SK-N-SH (cell line): ENCODE measurements at regions not wholly inside any gene's neighbourhood (a gene's known extent, or its start where the extent isn't known, plus 50 kb on each side); places are given as distances from the start of the nearest gene placed in this dataset.

ENCODE experiments used
- CTCF ChIA-PET: fragments of 300-600, 350-600 bp; formaldehyde crosslinking; extraction: SDS; loops from one replicate; lab custom pipeline; 2021; lab: Yijun Ruan, JAX
- POLR2A ChIA-PET: fragments of 350-600 bp; sonication (Branson Sonifier 250); formaldehyde crosslinking; extraction: SDS; loops from one replicate; lab custom pipeline; 2020; ENCODE audit warnings: antibody characterized with exemption, inconsistent platforms; lab: Yijun Ruan, JAX
- DNase-seq: peaks from one replicate; pipeline ENCODE4 v3.0.0; 2012
- H2AFZ ChIP-seq: fragments of 200-600 bp; sonication (generic); 2 replicates; pipeline ENCODE4 v1.8.1; 2016; ENCODE audit warnings: antibody characterized with exemption, mild to moderate bottlenecking, low read depth
- H3F3A ChIP-seq: fragments of 200-600 bp; sonication (generic); replicated peaks from 2 replicates; pipeline ENCODE3; 2016; ENCODE audit warnings: antibody characterized with exemption, mild to moderate bottlenecking; ENCODE audit not compliant: insufficient read depth
- H3K27ac ChIP-seq, 2 experiments: fragments of 200-500 bp in 1 of 2; fragments of 200-600 bp in 1 of 2; sonication (Bioruptor generic) in 1 of 2; sonication (generic), shearing (Covaris generic) in 1 of 2; 2 replicates each; pipeline versions ENCODE4 v1.5.1 to v1.6.1; 2014 to 2016; ENCODE audit warnings: low read depth in 2 of 2, inconsistent platforms in 1 of 2, low read length in 1 of 2, mild to moderate bottlenecking in 1 of 2, mixed read lengths in 1 of 2
- H3K27me3 ChIP-seq: fragments of 200-600 bp; sonication (generic), shearing (Covaris generic); 2 replicates; pipeline ENCODE4 v1.6.1; 2016; ENCODE audit warnings: mixed run types; ENCODE audit not compliant: insufficient read depth
- H3K36me3 ChIP-seq, 2 experiments: fragments of 200-500 bp in 1 of 2; fragments of 200-600 bp in 1 of 2; sonication (Bioruptor generic) in 1 of 2; sonication (generic) in 1 of 2; replicated peaks in 1 of 2; 2 replicates each; pipeline versions ENCODE3 to v1.5.1; 2014 to 2016; ENCODE audit warnings: low read length in 1 of 2, mild to moderate bottlenecking in 1 of 2; ENCODE audit not compliant: insufficient read depth in 2 of 2, control insufficient read depth in 1 of 2
- H3K4me1 ChIP-seq, 2 experiments: fragments of 200-500 bp in 1 of 2; fragments of 200-600 bp in 1 of 2; sonication (Bioruptor generic) in 1 of 2; sonication (generic), shearing (Covaris generic) in 1 of 2; 2 replicates each; pipeline versions ENCODE4 v1.5.1 to v1.6.1; 2014 to 2016; ENCODE audit warnings: low read depth in 1 of 2, low read length in 1 of 2, mixed run types in 1 of 2; ENCODE audit not compliant: insufficient read depth in 2 of 2, control insufficient read depth in 1 of 2
- H3K4me2 ChIP-seq: fragments of 200-600 bp; sonication (generic), shearing (Covaris generic); 2 replicates; pipeline ENCODE4 v1.6.1; 2017; ENCODE audit warnings: mixed run types
- H3K4me3 ChIP-seq, 2 experiments: fragments of 200-500 bp in 1 of 2; fragments of 200-600 bp in 1 of 2; sonication (Bioruptor generic) in 1 of 2; sonication (generic), shearing (Covaris generic) in 1 of 2; 2 replicates each; pipeline versions ENCODE4 v1.5.1 to v1.8.1; 2014 to 2016; ENCODE audit warnings: low read depth in 2 of 2, inconsistent platforms in 1 of 2, low read length in 1 of 2, mild to moderate bottlenecking in 1 of 2, mixed read lengths in 1 of 2, moderate library complexity in 1 of 2
- H3K79me2 ChIP-seq: fragments of 200-600 bp; sonication (generic); 2 replicates; pipeline ENCODE4 v1.8.1; 2017; ENCODE audit warnings: mild to moderate bottlenecking; ENCODE audit not compliant: insufficient read depth
- H3K9ac ChIP-seq: fragments of 200-600 bp; sonication (generic); 2 replicates; pipeline ENCODE4 v1.6.1; 2017; ENCODE audit warnings: mixed run types
- H3K9me2 ChIP-seq: fragments of 200-600 bp; sonication (generic); 2 replicates; pipeline ENCODE4 v1.6.1; 2017; ENCODE audit warnings: mixed run types
- H3K9me3 ChIP-seq: fragments of 200-600 bp; sonication (generic); 2 replicates; pipeline ENCODE4 v1.6.1; 2017; ENCODE audit warnings: mixed run types, mild to moderate bottlenecking, moderate library complexity
- H4K20me1 ChIP-seq: fragments of 200-600 bp; sonication (generic); 2 replicates; pipeline ENCODE4 v1.6.1; 2017; ENCODE audit warnings: mild to moderate bottlenecking, mixed run types; ENCODE audit not compliant: insufficient read depth
- CHD2 ChIP-seq: fragments of 150-350 bp; IDR thresholded peaks from 2 replicates; pipeline ENCODE4 v1.6.1; 2018; ENCODE audit warnings: low read length; ENCODE audit not compliant: partially characterized antibody
- CTCF ChIP-seq: fragments of 200-600 bp; sonication (generic); IDR thresholded peaks from 2 replicates; pipeline ENCODE4 v1.6.1; 2017; ENCODE audit warnings: antibody characterized with exemption, mild to moderate bottlenecking, moderate library complexity
- ELF1 ChIP-seq: IDR thresholded peaks from 2 replicates; pipeline ENCODE4 v1.4.0; 2012
- EP300 ChIP-seq, 2 experiments: IDR thresholded peaks; 2 replicates each; pipeline versions ENCODE4 v1.4.0 to v1.6.1; 2012; ENCODE audit warnings: borderline replicate concordance in 1 of 2, low read depth in 1 of 2, low read length in 1 of 2
- EZH2phosphoT487 ChIP-seq: fragments of 200-600 bp; sonication (generic); IDR thresholded peaks from 2 replicates; pipeline ENCODE4 v1.6.1; 2017; ENCODE audit warnings: low read depth, mixed run types, mild to moderate bottlenecking, antibody characterized with exemption, moderate library complexity, borderline replicate concordance
- FOXM1 ChIP-seq: IDR thresholded peaks from 2 replicates; pipeline ENCODE4 v1.4.0; 2012; ENCODE audit warnings: low read depth, mild to moderate bottlenecking
- GABPA ChIP-seq: IDR thresholded peaks from 2 replicates; pipeline ENCODE4 v1.4.0; 2012; ENCODE audit warnings: low read depth, mild to moderate bottlenecking
- IRF3 ChIP-seq: fragments of 150-350 bp; IDR thresholded peaks from 2 replicates; pipeline ENCODE4 v1.6.1; 2016; ENCODE audit warnings: mild to moderate bottlenecking, low read depth, low read length
- POLR2AphosphoS5 ChIP-seq: IDR thresholded peaks from 2 replicates; pipeline ENCODE4 v1.6.1; 2012; ENCODE audit warnings: low read depth, low read length
- RAD21 ChIP-seq: IDR thresholded peaks from 2 replicates; pipeline ENCODE4 v1.6.1; 2012; ENCODE audit warnings: mild to moderate bottlenecking, low read length
- RFX5 ChIP-seq: IDR thresholded peaks from 2 replicates; pipeline ENCODE4 v1.6.1; 2012; ENCODE audit warnings: mild to moderate bottlenecking, improper control_type of control experiment, low read length
- RXRA ChIP-seq: IDR thresholded peaks from 2 replicates; pipeline ENCODE4 v1.4.0; 2012; ENCODE audit warnings: low read depth, mild to moderate bottlenecking, borderline replicate concordance
- SMC3 ChIP-seq: IDR thresholded peaks from 2 replicates; pipeline ENCODE4 v1.6.1; 2012; ENCODE audit warnings: low read depth, low read length, improper control_type of control experiment
- TAF1 ChIP-seq: IDR thresholded peaks from 2 replicates; pipeline ENCODE4 v1.6.1; 2012; ENCODE audit warnings: low read depth, mild to moderate bottlenecking, low read length, moderate library complexity, borderline replicate concordance
- TCF12 ChIP-seq: IDR thresholded peaks from 2 replicates; pipeline ENCODE4 v1.4.0; 2012
- TEAD4 ChIP-seq: IDR thresholded peaks from 2 replicates; pipeline ENCODE4 v1.4.0; 2012; ENCODE audit warnings: mild to moderate bottlenecking, borderline replicate concordance; ENCODE audit not compliant: insufficient read depth
- YY1 ChIP-seq: IDR thresholded peaks from 2 replicates; pipeline ENCODE4 v1.4.0; 2012; ENCODE audit warnings: low read depth, mild to moderate bottlenecking
- ZBTB33 ChIP-seq: IDR thresholded peaks from 2 replicates; pipeline ENCODE4 v1.4.0; 2012; ENCODE audit warnings: low read depth, borderline replicate concordance
- WGBS: methylation state at CpG from one replicate; pipeline ENCODE4 v1.1.6; 2017; ENCODE audit warnings: low lambda C conversion rate; 5-methylcytosine and 5-hydroxymethylcytosine counted together
- TF ChIP-seq, protein P1 (sequence below): fragments of 150-350 bp; IDR thresholded peaks from 2 replicates; pipeline ENCODE4 v1.6.1; 2017; ENCODE audit warnings: antibody characterized with exemption, low read length, low read depth, borderline replicate concordance

- Histone ChIP-seq H3K4me3 (no peak overlapping the region), H3K4me1 (no peaks in the 10 kb centered on the region; a peak in 1 of 4 replicates), H3F3A (no peaks in the 10 kb centered on the region), H3K9me2 (no peaks in the 10 kb centered on the region), H3K27me3 (no peaks in the 10 kb centered on the region), H3K36me3 (no peaks in the 10 kb centered on the region), H3K27ac (no peak overlapping the region), H4K20me1 (no peaks in the 10 kb centered on the region), H3K4me2 (no peak overlapping the region), H3K9me3 (no peaks in the 10 kb centered on the region), H2AFZ (no peak overlapping the region), H3K9ac (no peak overlapping the region), H3K79me2 (no peaks in the 10 kb centered on the region)
- DNase-seq, result no peak
- 80% methylated on average over 5 of the region's 5 CpGs for WGBS
- ChIA-PET POLR2A (no interaction called here), CTCF (no interaction called here)
- TF ChIP-seq TEAD4, result no peak
Measured at GRCh38 chr20:26279238-26279637, 582.6 kb upstream of the ZNF337 start.

- H3K4me2 ChIP-seq, result no peak overlapping the region
- H3K36me3 ChIP-seq, result no peaks in the 10 kb centered on the region
- POLR2A ChIA-PET, result no interaction called here
- CTCF ChIA-PET, result no interaction called here
- no peak for TF ChIP-seq RAD21
- no peak for TF ChIP-seq RXRA
- no peak for TF ChIP-seq CHD2
- TF ChIP-seq RFX5, result no peak
- TF ChIP-seq, protein P1, sequence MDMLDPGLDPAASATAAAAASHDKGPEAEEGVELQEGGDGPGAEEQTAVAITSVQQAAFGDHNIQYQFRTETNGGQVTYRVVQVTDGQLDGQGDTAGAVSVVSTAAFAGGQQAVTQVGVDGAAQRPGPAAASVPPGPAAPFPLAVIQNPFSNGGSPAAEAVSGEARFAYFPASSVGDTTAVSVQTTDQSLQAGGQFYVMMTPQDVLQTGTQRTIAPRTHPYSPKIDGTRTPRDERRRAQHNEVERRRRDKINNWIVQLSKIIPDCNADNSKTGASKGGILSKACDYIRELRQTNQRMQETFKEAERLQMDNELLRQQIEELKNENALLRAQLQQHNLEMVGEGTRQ, result no peak
- no peak for TF ChIP-seq ELF1
- no peak for TF ChIP-seq TEAD4
- no peak for TF ChIP-seq CTCF
- TF ChIP-seq EP300 (IDR thresholded peaks at IDR 0.05; ENCODE audit: borderline replicate concordance in 1 of 2, low read depth in 1 of 2, low read length in 1 of 2), result no peak
- TF ChIP-seq TAF1, result no peak
- TF ChIP-seq EZH2phosphoT487, result no peak
- no peak for TF ChIP-seq YY1
- no peak for TF ChIP-seq TCF12
- no peak for TF ChIP-seq IRF3
- TF ChIP-seq ZBTB33, result no peak
- no peak for TF ChIP-seq POLR2AphosphoS5
- no peak for TF ChIP-seq FOXM1
- TF ChIP-seq GABPA, result no peak
- TF ChIP-seq SMC3, result no peak
- TF ChIP-seq, all 33 proteins: peak for 0
- Histone ChIP-seq H3K9me2 (no peaks in the 10 kb centered on the region), H3K27me3 (no peaks in the 10 kb centered on the region), H3K9ac (no peak overlapping the region), H3K4me3 (no peak overlapping the region), H3K9me3 (no peaks in the 10 kb centered on the region), H3K4me1 (no peaks in the 10 kb centered on the region; a peak in 1 of 4 replicates), H3K27ac (no peak overlapping the region), H3F3A (no peaks in the 10 kb centered on the region), H2AFZ (no peak overlapping the region), H4K20me1 (no peaks in the 10 kb centered on the region), H3K79me2 (no peaks in the 10 kb centered on the region)
- no peak for DNase-seq
- WGBS, result 91% methylated on average over 21 of the region's 21 CpGs
Measured at GRCh38 chr20:26277339-26277738, 580.7 kb upstream of the ZNF337 start.
